HG03064 (cell line): ENCODE measurements at regions not wholly inside any gene's neighbourhood (a gene's known extent, or its start where the extent isn't known, plus 50 kb on each side); places are given as distances from the start of the nearest gene placed in this dataset.

ENCODE experiments used
- ATAC-seq: cut with Tn5 transposase; IDR thresholded peaks from one replicate; pipeline ENCODE4 v1.9.1; 2021; ENCODE audit warnings: low read depth; ENCODE audit not compliant: unreplicated experiment

DNA sequence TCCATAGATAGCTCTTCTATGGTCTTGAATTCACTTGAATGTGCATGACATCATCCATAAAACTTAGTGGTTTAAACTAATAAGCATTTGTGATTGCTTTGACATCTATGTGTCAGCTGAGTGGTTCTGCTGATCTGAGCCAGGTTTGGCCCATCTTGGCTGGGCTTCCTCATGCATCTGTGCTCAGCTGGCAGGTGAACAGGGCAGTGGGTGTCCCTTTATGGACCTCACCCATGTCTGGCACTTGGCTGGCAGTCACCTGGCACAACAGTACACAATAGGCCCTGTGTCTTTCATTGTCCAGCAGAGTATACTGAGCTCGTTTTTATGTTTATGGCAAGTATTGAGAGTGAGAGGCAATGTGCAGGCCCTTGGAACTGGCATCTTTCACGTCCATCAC lies 73.7 kb upstream of the CNTN6 start:
- ATAC-seq: no peak

DNA sequence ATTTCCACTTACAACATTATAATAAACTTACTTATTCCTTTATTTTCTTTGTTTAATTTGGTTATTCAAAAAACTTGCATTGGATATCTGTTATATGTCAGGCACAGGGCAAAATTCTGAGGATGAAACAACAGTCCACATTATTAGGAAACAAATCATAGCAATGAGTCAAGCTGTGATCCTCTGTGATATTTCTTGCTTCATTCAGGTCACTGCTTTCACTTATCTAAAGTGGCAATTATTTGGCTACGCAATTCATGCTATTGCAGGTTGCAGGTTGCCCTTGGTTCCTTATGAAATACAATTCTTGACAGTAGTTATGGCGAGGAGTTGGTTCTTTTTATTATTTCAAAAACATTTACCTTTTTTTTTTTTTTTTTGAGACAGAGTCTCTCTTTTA lies 66.4 kb upstream of the CNTN6 start:
- no peak for ATAC-seq

DNA sequence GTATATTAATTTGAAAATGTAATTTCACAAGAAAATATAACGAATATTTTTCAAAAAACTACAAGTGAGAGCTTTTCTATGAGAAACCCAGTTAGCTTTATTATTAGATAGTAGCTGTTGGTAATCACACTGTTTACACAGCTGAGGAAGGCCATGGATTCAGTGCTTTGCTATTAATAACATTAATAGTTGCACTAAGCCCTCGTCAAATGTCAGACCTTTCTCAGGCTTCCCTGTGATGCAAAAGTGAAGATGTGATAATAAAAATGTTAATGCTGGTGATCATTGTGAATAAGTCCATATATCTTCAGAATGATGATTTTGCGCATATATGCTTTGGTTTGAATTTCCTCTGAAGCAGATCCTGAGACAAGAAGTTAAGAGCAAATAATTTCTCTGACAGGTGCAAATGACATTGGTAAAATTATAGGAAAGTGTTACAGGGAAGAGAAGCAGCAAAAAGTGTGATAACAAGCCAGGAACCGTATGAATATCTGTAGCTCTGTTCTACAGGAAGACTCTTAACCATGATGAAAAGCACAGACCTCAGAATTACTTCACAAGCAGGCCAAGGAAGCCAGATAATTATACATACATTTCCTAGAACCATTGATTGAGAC lies 56.5 kb upstream of the CNTN6 start:
- ATAC-seq: no peak

DNA sequence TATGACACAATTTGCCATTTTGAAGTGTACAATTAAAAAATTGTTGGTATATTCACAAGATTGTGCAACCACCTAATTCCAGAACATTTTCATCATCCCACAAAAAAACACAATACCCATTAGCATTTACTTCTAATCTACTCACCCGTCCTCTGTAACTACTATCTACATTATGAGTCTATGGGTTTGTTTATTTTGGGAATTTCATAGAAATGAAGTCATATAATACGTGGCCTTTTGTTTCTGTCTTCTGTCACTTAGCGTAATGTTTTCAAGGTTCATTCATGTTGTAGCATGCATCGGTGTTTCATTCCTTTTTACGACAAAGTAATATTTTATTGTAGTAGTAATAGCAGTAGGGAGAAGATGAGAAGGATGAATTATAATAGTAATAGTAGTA lies 55.2 kb upstream of the CNTN6 start:
- ATAC-seq: no peak
